HG03575 (cell line): ENCODE measurements at regions not wholly inside any gene's neighbourhood (a gene's known extent, or its start where the extent isn't known, plus 50 kb on each side); places are given as distances from the start of the nearest gene placed in this dataset.
"Not testable (repeated sequence)": the region's sequence is repeated elsewhere in the genome, so short reads cannot be mapped to it uniquely, and the experiment has no call there.

Source experiments
- ATAC-seq: cut with Tn5 transposase; IDR thresholded peaks from one replicate; pipeline ENCODE4 v1.9.1; 2021; ENCODE audit not compliant: unreplicated experiment, insufficient number of reproducible peaks, low FRiP score; ENCODE audit errors: extremely low read depth

- ATAC-seq: no peak
Measured at GRCh38 chr4:104549736-104550135, 55.0 kb upstream of the CXXC4 start.

- ATAC-seq: no peak
Measured at GRCh38 chr4:104559502-104559901, 64.8 kb upstream of the CXXC4 start.

GRCh38 chr4:104571341-104571740 lies 76.6 kb upstream of the CXXC4 start:
- no peak for ATAC-seq

- no peak for ATAC-seq
Measured at GRCh38 chr4:104574371-104574770, 79.7 kb upstream of the CXXC4 start.

- no peak for ATAC-seq
Measured at GRCh38 chr4:104575278-104575677, 80.6 kb upstream of the CXXC4 start.

- ATAC-seq: no peak
Measured at GRCh38 chr4:104577405-104577804, 82.7 kb upstream of the CXXC4 start.

GRCh38 chr4:104581476-104581875 lies 86.8 kb upstream of the CXXC4 start:
- ATAC-seq: not testable (repeated sequence)

- ATAC-seq: not testable (repeated sequence)
Measured at GRCh38 chr4:104582056-104582455, 87.4 kb upstream of the CXXC4 start.

- no peak for ATAC-seq
Measured at GRCh38 chr4:104589264-104589868, 94.7 kb upstream of the CXXC4 start.

GRCh38 chr4:104591510-104591911 lies 96.8 kb upstream of the CXXC4 start:
- ATAC-seq: no peak

GRCh38 chr4:104592183-104592582 lies 97.5 kb upstream of the CXXC4 start:
- ATAC-seq: no peak

GRCh38 chr4:104593019-104593418 lies 98.3 kb upstream of the CXXC4 start:
- ATAC-seq: no peak

- ATAC-seq: no peak
Measured at GRCh38 chr4:104596189-104596588, 101.5 kb upstream of the CXXC4 start.

GRCh38 chr4:104615496-104615895 lies 120.8 kb upstream of the CXXC4 start:
- no peak for ATAC-seq

GRCh38 chr4:104615926-104616325 lies 121.2 kb upstream of the CXXC4 start:
- no peak for ATAC-seq

GRCh38 chr4:104616401-104616820 lies 121.7 kb upstream of the CXXC4 start:
- no peak for ATAC-seq

- ATAC-seq: no peak
Measured at GRCh38 chr4:104625706-104626105, 131.0 kb upstream of the CXXC4 start.

- no peak for ATAC-seq
Measured at GRCh38 chr4:104629601-104630000, 134.9 kb upstream of the CXXC4 start.

GRCh38 chr4:104630272-104630671 lies 135.6 kb upstream of the CXXC4 start:
- no peak for ATAC-seq

- ATAC-seq: no peak
Measured at GRCh38 chr4:104631000-104631399, 136.3 kb upstream of the CXXC4 start.

- no peak for ATAC-seq
Measured at GRCh38 chr4:104641418-104641817, 146.7 kb upstream of the CXXC4 start.
